Transverse colon (tissue), 3 donors: ENCODE measurements at regions not wholly inside any gene's neighbourhood (a gene's known extent, or its start where the extent isn't known, plus 50 kb on each side); places are given as distances from the start of the nearest gene placed in this dataset.

ENCODE experiments used
- EP300 ChIP-seq: sonication (generic); formaldehyde crosslinking; IDR thresholded peaks from one replicate; pipeline ENCODE4 v1.6.1; 2017; ENCODE audit warnings: antibody characterized with exemption, low read depth
- POLR2AphosphoS5 ChIP-seq, 3 donors: sonication (generic); formaldehyde crosslinking; IDR thresholded peaks; one replicate each; pipeline ENCODE4 v1.6.1; 2016; ENCODE audit warnings: antibody characterized with exemption in 3 of 3

DNA sequence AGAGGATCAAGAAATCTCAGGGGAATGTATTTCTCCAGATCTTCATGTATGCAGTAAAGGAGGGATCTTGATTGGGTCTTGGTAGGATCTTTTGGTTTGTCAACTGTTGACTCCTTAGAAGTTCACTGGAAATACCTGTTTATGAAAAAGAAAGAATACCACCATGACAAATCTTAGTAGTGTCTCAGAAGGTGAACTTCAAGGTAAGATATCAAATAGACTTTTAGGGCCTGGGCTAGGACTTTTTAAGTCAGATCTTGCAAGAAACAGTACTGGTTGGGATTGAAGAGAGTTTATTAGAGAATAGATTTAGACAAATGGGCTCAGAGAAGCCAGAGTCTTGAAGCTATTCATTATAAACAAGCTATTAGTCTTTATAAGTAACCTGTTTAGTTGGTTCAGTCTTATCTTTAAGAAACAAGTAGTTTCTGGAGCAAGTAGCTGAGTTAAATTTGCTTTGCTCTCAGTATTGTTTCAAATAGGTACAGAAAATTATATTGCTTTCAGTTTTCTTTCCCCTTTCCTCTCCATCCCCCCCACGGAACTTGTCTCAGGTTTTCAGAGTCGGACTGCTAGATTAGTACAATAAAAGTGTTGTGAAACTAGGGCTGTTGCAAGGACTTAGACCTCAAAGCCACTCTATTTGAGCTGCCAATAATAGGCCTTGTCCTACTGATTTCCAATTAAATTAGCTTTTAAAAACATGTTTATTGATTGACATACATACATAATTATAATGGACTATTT lies 529.1 kb upstream of the CITED2 start:
- TF ChIP-seq EP300 (no peak), POLR2AphosphoS5 (IDR thresholded peaks at IDR 0.05) (no peak)
